ENCODE measurements at regions not wholly inside any gene's neighbourhood (a gene's known extent, or its start where the extent isn't known, plus 50 kb on each side); places are given as distances from the start of the nearest gene placed in this dataset.

- Mint-ChIP-seq H3K4me3 (ENCODE audit: unreplicated experiment) (no peak overlapping the region), H3K27me3 (ENCODE audit: unreplicated experiment) (no peaks in the 10 kb centered on the region), H3K36me3 (ENCODE audit: low read depth, unreplicated experiment) (no peaks in the 10 kb centered on the region), H3K27ac (ENCODE audit: unreplicated experiment) (no peak overlapping the region), H3K9me3 (ENCODE audit: unreplicated experiment) (no peaks in the 10 kb centered on the region), H3K4me1 (ENCODE audit: unreplicated experiment) (no peaks in the 10 kb centered on the region)
- DNase-seq (ENCODE audit: low spot score), result no peak
- no peak for TF ChIP-seq CTCF (IDR thresholded peaks at IDR 0.05; ENCODE audit: unreplicated experiment)
Measured at GRCh38 chr18:25759111-25759510, 331.3 kb downstream of the SS18 start.

DNA sequence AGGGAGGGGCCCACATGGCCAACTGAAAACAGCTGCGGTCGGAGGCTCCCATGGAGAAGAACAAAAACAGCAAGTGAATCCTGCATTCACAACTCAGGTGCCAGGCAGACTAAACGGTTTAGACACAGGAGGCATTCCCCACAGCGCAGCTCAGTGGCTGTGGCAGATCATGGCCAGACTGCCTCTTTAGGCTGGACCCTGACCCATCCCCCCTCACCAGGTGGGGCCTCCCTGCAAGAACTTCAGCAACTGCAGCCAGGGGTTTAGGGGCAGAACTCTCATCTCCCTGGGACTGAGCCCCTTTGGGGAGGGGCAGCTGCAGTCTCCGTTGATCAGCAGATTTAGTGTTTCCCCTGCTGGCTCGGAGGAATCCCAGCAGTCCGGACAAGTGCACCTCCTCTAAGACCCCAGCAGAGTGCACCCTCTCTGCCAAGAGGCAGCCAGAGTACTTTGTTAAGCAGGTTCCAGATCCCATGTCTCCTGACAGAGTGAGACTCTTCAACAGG is 346.7 kb downstream of the SS18 start:
- Mint-ChIP-seq H3K27ac (ENCODE audit: unreplicated experiment) (no peak overlapping the region), H3K9me3 (ENCODE audit: unreplicated experiment) (no peaks in the 10 kb centered on the region), H3K4me3 (ENCODE audit: unreplicated experiment) (no peak overlapping the region), H3K4me1 (ENCODE audit: unreplicated experiment) (peaks cover 2% of the 10 kb centered on the region), H3K36me3 (ENCODE audit: low read depth, unreplicated experiment) (no peaks in the 10 kb centered on the region), H3K27me3 (ENCODE audit: unreplicated experiment) (peaks cover 2% of the 10 kb centered on the region)
- TF ChIP-seq CTCF (IDR thresholded peaks at IDR 0.05; ENCODE audit: unreplicated experiment), result no peak
- DNase-seq (ENCODE audit: low spot score), result no peak

- H3K4me1 Mint-ChIP-seq (ENCODE audit: unreplicated experiment), result peaks cover 9% of the 10 kb centered on the region
- no peaks in the 10 kb centered on the region for H3K36me3 Mint-ChIP-seq (ENCODE audit: low read depth, unreplicated experiment)
- H3K4me3 Mint-ChIP-seq (ENCODE audit: unreplicated experiment), result no peak overlapping the region
- DNase-seq (ENCODE audit: low spot score), result no peak
- no peak overlapping the region for H3K27ac Mint-ChIP-seq (ENCODE audit: unreplicated experiment)
- TF ChIP-seq CTCF (IDR thresholded peaks at IDR 0.05; ENCODE audit: unreplicated experiment), result no peak
- H3K27me3 Mint-ChIP-seq (ENCODE audit: unreplicated experiment), result no peaks in the 10 kb centered on the region
- no peaks in the 10 kb centered on the region for H3K9me3 Mint-ChIP-seq (ENCODE audit: unreplicated experiment)
Measured at GRCh38 chr18:25739376-25739775, 351.0 kb downstream of the SS18 start.

DNA sequence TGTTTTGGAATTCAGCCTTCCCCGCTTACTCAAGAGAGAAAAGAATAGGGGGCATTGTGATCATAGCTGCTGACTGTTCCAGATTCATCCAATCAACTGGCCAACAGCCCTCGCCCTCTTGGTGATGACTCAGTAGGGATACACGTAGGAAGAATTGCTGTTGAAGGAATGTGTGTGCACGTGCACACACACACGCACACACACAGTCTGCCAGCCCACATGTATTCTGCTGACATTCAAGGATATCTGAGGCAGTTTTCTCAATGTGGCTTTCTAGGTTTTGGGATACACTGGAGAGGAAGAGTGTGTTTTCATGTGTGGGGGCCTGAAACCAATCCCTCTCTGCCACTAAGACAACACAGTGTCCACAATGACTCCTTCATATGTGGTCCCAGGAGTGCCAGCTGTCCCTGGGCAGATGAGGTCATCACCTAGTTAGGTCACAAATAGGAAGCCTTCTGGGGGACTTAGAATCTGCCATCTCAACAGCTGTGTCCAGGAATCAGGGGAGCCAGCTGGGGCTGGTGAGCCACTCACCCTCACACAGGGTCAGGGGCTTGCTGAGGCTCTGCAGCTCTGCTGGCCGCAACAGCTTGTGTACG is 352.6 kb downstream of the SS18 start:
- TF ChIP-seq CTCF (IDR thresholded peaks at IDR 0.05; ENCODE audit: unreplicated experiment), result no peak
- no peaks in the 10 kb centered on the region for H3K9me3 Mint-ChIP-seq (ENCODE audit: unreplicated experiment)
- no peak for DNase-seq (ENCODE audit: low spot score)
- H3K27me3 Mint-ChIP-seq (ENCODE audit: unreplicated experiment), result no peaks in the 10 kb centered on the region
- no peak overlapping the region for H3K27ac Mint-ChIP-seq (ENCODE audit: unreplicated experiment)
- H3K4me1 Mint-ChIP-seq (ENCODE audit: unreplicated experiment), result peaks cover 24% of the 10 kb centered on the region
- no peaks in the 10 kb centered on the region for H3K36me3 Mint-ChIP-seq (ENCODE audit: low read depth, unreplicated experiment)
- H3K4me3 Mint-ChIP-seq (ENCODE audit: unreplicated experiment), result no peak overlapping the region

DNA sequence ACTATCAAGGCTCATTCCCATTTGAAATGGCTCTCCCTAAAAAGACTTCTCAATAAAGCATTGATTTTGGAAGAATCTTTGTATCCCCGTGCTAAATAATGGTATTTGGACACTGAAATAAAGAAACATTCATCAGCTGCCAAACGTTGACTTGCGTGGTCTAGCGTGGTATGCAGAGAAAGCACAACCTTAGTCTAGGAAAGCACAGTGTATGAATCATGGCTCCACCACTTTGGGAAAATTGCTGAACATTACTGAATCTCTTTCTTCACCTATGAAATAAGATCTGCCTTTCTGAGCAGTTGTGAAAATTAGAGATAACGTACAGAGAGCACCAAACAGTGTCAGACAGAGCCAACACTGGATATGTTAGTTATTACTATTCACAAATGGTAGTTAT is 353.9 kb downstream of the SS18 start:
- no peak overlapping the region for H3K4me3 Mint-ChIP-seq (ENCODE audit: unreplicated experiment)
- H3K4me1 Mint-ChIP-seq (ENCODE audit: unreplicated experiment), result peaks cover 29% of the 10 kb centered on the region
- no peak for DNase-seq (ENCODE audit: low spot score)
- no peaks in the 10 kb centered on the region for H3K27me3 Mint-ChIP-seq (ENCODE audit: unreplicated experiment)
- TF ChIP-seq CTCF (IDR thresholded peaks at IDR 0.05; ENCODE audit: unreplicated experiment), result no peak
- no peak overlapping the region for H3K27ac Mint-ChIP-seq (ENCODE audit: unreplicated experiment)
- H3K9me3 Mint-ChIP-seq (ENCODE audit: unreplicated experiment), result no peaks in the 10 kb centered on the region
- H3K36me3 Mint-ChIP-seq (ENCODE audit: low read depth, unreplicated experiment), result no peaks in the 10 kb centered on the region
